ENCODE measurements at regions not wholly inside any gene's neighbourhood (a gene's known extent, or its start where the extent isn't known, plus 50 kb on each side); places are given as distances from the start of the nearest gene placed in this dataset.

- intact Hi-C loops (cut with micrococcal nuclease) = no loop called here
These were observed 65.0 kb upstream of the MOCS1 start for GRCh38 chr6:39999006-39999867.

- intact Hi-C loops (cut with micrococcal nuclease) = no loop called here
These were observed 63.9 kb upstream of the MOCS1 start for GRCh38 chr6:39998126-39998525.

GRCh38 chr6:39997101-39997635 lies 62.9 kb upstream of the MOCS1 start:
- intact Hi-C loops (cut with micrococcal nuclease) = no loop called here

GRCh38 chr6:39995633-39996032 lies 61.4 kb upstream of the MOCS1 start:
- intact Hi-C loops (cut with micrococcal nuclease) = no loop called here

- intact Hi-C loops (cut with micrococcal nuclease) = no loop called here
These were observed 58.8 kb upstream of the MOCS1 start for GRCh38 chr6:39992861-39993622.

Measured in T-helper 1 cell treated with Interleukin-12 subunit alpha and Interleukin-12 subunit beta and Interleukin-4 antibody, amounts not matched to agents 30 ng/mL and 1 ng/mL, for 36 hours (primary cell).